GM19397 (cell line): ENCODE measurements at regions not wholly inside any gene's neighbourhood (a gene's known extent, or its start where the extent isn't known, plus 50 kb on each side); places are given as distances from the start of the nearest gene placed in this dataset.

Source experiments
- ATAC-seq: cut with Tn5 transposase; IDR thresholded peaks from one replicate; pipeline ENCODE4 v1.9.1; 2021; ENCODE audit warnings: mild to moderate bottlenecking, moderate library complexity; ENCODE audit not compliant: unreplicated experiment

GRCh38 chr6:4563156-4563555 is 213.0 kb upstream of the CDYL start:
- no peak for ATAC-seq

GRCh38 chr6:4561773-4562400 is 214.3 kb upstream of the CDYL start:
- no peak for ATAC-seq

- no peak for ATAC-seq
Measured at GRCh38 chr6:4561078-4561435, 215.1 kb upstream of the CDYL start.

- no peak for ATAC-seq
Measured at GRCh38 chr6:4560221-4561077, 215.8 kb upstream of the CDYL start.

- ATAC-seq = no peak
Measured at GRCh38 chr6:4559281-4559875, 216.8 kb upstream of the CDYL start.

GRCh38 chr6:4554645-4555044 is 221.6 kb upstream of the CDYL start:
- no peak for ATAC-seq

- ATAC-seq = no peak
Measured at GRCh38 chr6:4553387-4553786, 222.8 kb upstream of the CDYL start.

GRCh38 chr6:4550227-4550597 is 226.0 kb upstream of the CDYL start:
- ATAC-seq = no peak

GRCh38 chr6:4549556-4550226 is 226.5 kb upstream of the CDYL start:
- no peak for ATAC-seq

- no peak for ATAC-seq
Measured at GRCh38 chr6:4545893-4546292, 230.3 kb upstream of the CDYL start.

GRCh38 chr6:4543596-4543995 is 232.6 kb upstream of the CDYL start:
- ATAC-seq = no peak

- no peak for ATAC-seq
Measured at GRCh38 chr6:4533576-4533975, 242.6 kb upstream of the CDYL start.

GRCh38 chr6:4531406-4531805 is 244.8 kb upstream of the CDYL start:
- no peak for ATAC-seq

GRCh38 chr6:4522453-4522852 is 253.8 kb upstream of the CDYL start:
- no peak for ATAC-seq

- ATAC-seq = no peak
Measured at GRCh38 chr6:4521070-4521469, 255.1 kb upstream of the CDYL start.

GRCh38 chr6:4518506-4518905 is 257.7 kb upstream of the CDYL start:
- no peak for ATAC-seq

- ATAC-seq = no peak
Measured at GRCh38 chr6:4516206-4516605, 260.0 kb upstream of the CDYL start.

GRCh38 chr6:4513561-4513960 is 262.6 kb upstream of the CDYL start:
- ATAC-seq = no peak

GRCh38 chr6:4512051-4512471 is 264.1 kb upstream of the CDYL start:
- no peak for ATAC-seq

GRCh38 chr6:4511641-4512020 is 264.6 kb upstream of the CDYL start:
- no peak for ATAC-seq

- no peak for ATAC-seq
Measured at GRCh38 chr6:4510906-4511640, 265.1 kb upstream of the CDYL start.
